WI38 (cell line): ENCODE measurements at regions not wholly inside any gene's neighbourhood (a gene's known extent, or its start where the extent isn't known, plus 50 kb on each side); places are given as distances from the start of the nearest gene placed in this dataset.

ENCODE experiments used
- H3K4me3 ChIP-seq: 2 replicates; pipeline ENCODE4 v1.5.1; 2011; ENCODE audit warnings: low read depth, mild to moderate bottlenecking, control low read depth, low read length
- CTCF ChIP-seq: IDR thresholded peaks from 2 replicates; pipeline ENCODE4 v1.5.1; 2012; ENCODE audit warnings: low read depth, mild to moderate bottlenecking, control low read depth, low read length

GRCh38 chr17:77748436-77748835 lies 210.1 kb upstream of the TNRC6C start:
- H3K4me3 ChIP-seq: no peak overlapping the region
- TF ChIP-seq CTCF: no peak

DNA sequence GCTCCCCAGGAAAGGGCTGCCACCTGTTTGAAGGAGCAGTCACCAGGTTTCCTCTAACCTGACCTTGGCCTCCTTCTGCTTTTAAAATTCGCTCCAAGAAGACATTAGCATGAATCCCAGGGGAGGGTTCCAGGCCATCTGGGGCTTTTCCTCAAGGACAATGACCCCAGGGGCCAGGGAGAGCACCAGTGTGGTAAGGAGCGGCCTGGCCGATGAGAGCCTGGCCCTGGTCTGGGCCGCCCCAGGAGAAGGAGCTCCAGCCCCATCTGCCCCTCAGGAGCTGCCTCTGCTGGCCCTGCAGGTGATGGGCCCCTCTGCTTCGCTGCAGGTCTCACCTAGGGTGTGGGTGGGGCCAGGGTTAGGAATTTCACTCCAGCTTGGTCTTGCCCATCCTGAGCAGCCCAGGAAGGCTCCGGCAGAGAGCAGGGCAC lies 209.2 kb upstream of the TNRC6C start:
- H3K4me3 ChIP-seq: no peak overlapping the region
- no peak for TF ChIP-seq CTCF

DNA sequence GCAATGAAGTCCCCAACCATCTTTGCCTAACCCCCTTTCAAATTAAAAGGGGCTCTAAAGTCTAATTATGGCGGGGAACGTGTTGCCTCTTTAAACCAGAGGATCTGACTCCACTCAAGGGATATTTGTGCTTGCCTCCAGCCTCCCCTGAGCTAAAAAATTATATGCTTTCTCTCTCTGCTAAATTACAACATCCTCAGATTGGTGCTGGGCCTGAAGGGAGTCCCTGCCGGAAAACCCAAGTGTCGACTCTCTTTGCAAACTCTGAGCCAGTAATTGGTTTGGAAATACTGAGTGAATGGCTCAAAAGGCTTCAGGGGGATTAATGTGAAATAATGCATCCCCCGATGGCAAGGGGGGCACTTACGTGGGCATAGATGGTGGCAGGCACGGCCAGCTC lies 208.5 kb upstream of the TNRC6C start:
- TF ChIP-seq CTCF: no peak
- H3K4me3 ChIP-seq: no peak overlapping the region

- TF ChIP-seq CTCF: no peak
- no peak overlapping the region for H3K4me3 ChIP-seq
Observed at GRCh38 chr17:77750427-77751043, 208.0 kb upstream of the TNRC6C start.

- no peak for TF ChIP-seq CTCF
Observed at GRCh38 chr17:77753246-77753645, 205.3 kb upstream of the TNRC6C start.

GRCh38 chr17:77753691-77754245 lies 204.7 kb upstream of the TNRC6C start:
- no peak for TF ChIP-seq CTCF
- no peak overlapping the region for H3K4me3 ChIP-seq

More at GRCh38 chr17:77753246-77753645, 205.3 kb upstream of the TNRC6C start:
- no peak overlapping the region for H3K4me3 ChIP-seq

- no peak overlapping the region for H3K4me3 ChIP-seq
- no peak for TF ChIP-seq CTCF
Observed at GRCh38 chr17:77754956-77755355, 203.5 kb upstream of the TNRC6C start.
